ENCODE measurements at regions not wholly inside any gene's neighbourhood (a gene's known extent, or its start where the extent isn't known, plus 50 kb on each side); places are given as distances from the start of the nearest gene placed in this dataset.

GRCh38 chr11:80826808-80827207 lies 1386.0 kb upstream of the TENM4 start (continued):
- TF ChIP-seq RERE (CRISPR knock-in tag; IDR thresholded peaks at IDR 0.05; ENCODE audit: low read depth), result no peak
- no peak for TF ChIP-seq ZSCAN29 (CRISPR knock-in tag; conservative IDR thresholded peaks at IDR 0.05)
- no peak for TF ChIP-seq ZNF513 (CRISPR knock-in tag; conservative IDR thresholded peaks at IDR 0.05)
- no peak for TF ChIP-seq MED1 (CRISPR knock-in tag; IDR thresholded peaks at IDR 0.05)

GRCh38 chr11:80822308-80822707 lies 1381.5 kb upstream of the TENM4 start:
- Histone ChIP-seq H3K27ac (ENCODE audit: extremely low read length, insufficient read depth, low read length) (no peak overlapping the region), H4K20me1 (ENCODE audit: insufficient read depth, low read length) (no peaks in the 10 kb centered on the region), H3K36me3 (replicated peaks in 1 of 2; ENCODE audit: control insufficient read depth in 1 of 2, insufficient read depth in 2 of 2, low read length in 2 of 2) (no peaks in the 10 kb centered on the region), H3K9me3 (ENCODE audit: low read length) (no peaks in the 10 kb centered on the region), H3K4me2 (ENCODE audit: low read depth, low read length) (no peak overlapping the region), H3K9ac (ENCODE audit: insufficient read depth, low read depth, low read length) (no peak overlapping the region), H3K4me1 (ENCODE audit: insufficient read depth, low read length) (no peaks in the 10 kb centered on the region), H3K4me3 (replicated peaks in 1 of 3; ENCODE audit: insufficient read depth in 1 of 3, low read depth in 2 of 3, low read length in 3 of 3) (no peak overlapping the region), H3K79me2 (ENCODE audit: insufficient read depth, low read length) (no peaks in the 10 kb centered on the region), H2AFZ (ENCODE audit: low read length) (no peak overlapping the region), H3K27me3 (ENCODE audit: control insufficient read depth in 1 of 2, insufficient read depth in 2 of 2, low read length in 2 of 2) (no peaks in the 10 kb centered on the region)
- intact Hi-C loops (cut with micrococcal nuclease; ENCODE audit: unreplicated experiment) (no loop called here), in situ Hi-C loops (cut with HindIII; ENCODE audit: extremely low pct_ligation_motif_present, low pct_unique_long_range_greater_than_20kb) (no loop called here)
- ChIA-PET POLR2A (no interaction called here), CTCF (ENCODE audit: low intra/inter-chr PET ratio, low total read pairs) (no interaction called here)
- no peak for DNase-seq (ENCODE audit: low spot score)
- 29% methylated on average over 7 of the region's 7 CpGs for WGBS (ENCODE audit: low lambda C conversion rate)
- no peak for ATAC-seq
- no peak for FAIRE-seq
- no TSS peak for BruUV-seq (replicated peaks)
- no peak for TF ChIP-seq POLR2G (IDR thresholded peaks at IDR 0.05; ENCODE audit: low read depth, low read length)
- TF ChIP-seq MYNN (CRISPR knock-in tag; IDR thresholded peaks at IDR 0.05; ENCODE audit: low read depth), result no peak
- TF ChIP-seq ZNF788 (CRISPR knock-in tag; IDR thresholded peaks at IDR 0.05; ENCODE audit: borderline replicate concordance), result no peak
- TF ChIP-seq ZNF18 (CRISPR knock-in tag; IDR thresholded peaks at IDR 0.05; ENCODE audit: insufficient replicate concordance), result no peak
- no peak for TF ChIP-seq POGZ (CRISPR knock-in tag; IDR thresholded peaks at IDR 0.05)
- TF ChIP-seq MED13 (CRISPR knock-in tag; IDR thresholded peaks at IDR 0.05), result no peak
- TF ChIP-seq ZNF850 (CRISPR knock-in tag; conservative IDR thresholded peaks at IDR 0.05), result no peak
- TF ChIP-seq PRPF4 (IDR thresholded peaks at IDR 0.05; ENCODE audit: low read depth, low read length, poor library complexity, severe bottlenecking), result no peak
- no peak for TF ChIP-seq ZNF589 (CRISPR knock-in tag; conservative IDR thresholded peaks at IDR 0.05)
